AG10803 (cell line): ENCODE measurements at regions not wholly inside any gene's neighbourhood (a gene's known extent, or its start where the extent isn't known, plus 50 kb on each side); places are given as distances from the start of the nearest gene placed in this dataset.
A peak's percentile ranks its signal among the peaks of the same experiment; 100 is the strongest.

Source experiments
- DNase-seq: peaks from one replicate; pipeline ENCODE4 v3.0.0; 2010; ENCODE audit warnings: low read depth
- H3K4me3 ChIP-seq: 2 replicates; pipeline ENCODE4 v1.5.1; 2011; ENCODE audit warnings: mild to moderate bottlenecking, low read length, control low read depth
- CTCF ChIP-seq: conservative IDR thresholded peaks from 2 replicates; pipeline ENCODE4 v1.5.1; 2011; ENCODE audit warnings: mild to moderate bottlenecking, low read length, control low read depth, inconsistent platforms

DNA sequence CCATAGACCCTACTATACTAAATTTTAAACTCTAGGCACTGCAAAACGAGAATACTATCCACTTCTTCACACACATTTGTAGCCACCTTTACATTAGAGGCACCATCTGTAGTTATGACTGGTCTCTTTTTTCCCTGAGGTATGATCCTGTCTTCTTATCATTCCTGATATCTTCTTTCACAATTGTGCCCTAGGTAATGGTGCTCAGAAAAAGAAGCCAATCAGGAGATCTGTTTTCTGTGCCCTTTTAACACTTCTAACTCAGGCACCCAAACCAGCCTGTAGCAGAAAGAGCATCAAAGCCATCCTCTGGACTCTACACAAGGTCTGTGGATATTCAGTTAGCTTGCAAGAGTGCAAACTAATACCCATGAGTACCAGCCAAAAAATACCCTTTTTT is 149.7 kb upstream of the SGK1 start:
- DNase-seq, result no peak
- no peak overlapping the region for H3K4me3 ChIP-seq
- no peak for TF ChIP-seq CTCF

GRCh38 chr6:134466771-134467525 is 149.0 kb upstream of the SGK1 start:
- TF ChIP-seq CTCF, result no peak
- peak; percentile 24 for DNase-seq
- no peak overlapping the region for H3K4me3 ChIP-seq

DNA sequence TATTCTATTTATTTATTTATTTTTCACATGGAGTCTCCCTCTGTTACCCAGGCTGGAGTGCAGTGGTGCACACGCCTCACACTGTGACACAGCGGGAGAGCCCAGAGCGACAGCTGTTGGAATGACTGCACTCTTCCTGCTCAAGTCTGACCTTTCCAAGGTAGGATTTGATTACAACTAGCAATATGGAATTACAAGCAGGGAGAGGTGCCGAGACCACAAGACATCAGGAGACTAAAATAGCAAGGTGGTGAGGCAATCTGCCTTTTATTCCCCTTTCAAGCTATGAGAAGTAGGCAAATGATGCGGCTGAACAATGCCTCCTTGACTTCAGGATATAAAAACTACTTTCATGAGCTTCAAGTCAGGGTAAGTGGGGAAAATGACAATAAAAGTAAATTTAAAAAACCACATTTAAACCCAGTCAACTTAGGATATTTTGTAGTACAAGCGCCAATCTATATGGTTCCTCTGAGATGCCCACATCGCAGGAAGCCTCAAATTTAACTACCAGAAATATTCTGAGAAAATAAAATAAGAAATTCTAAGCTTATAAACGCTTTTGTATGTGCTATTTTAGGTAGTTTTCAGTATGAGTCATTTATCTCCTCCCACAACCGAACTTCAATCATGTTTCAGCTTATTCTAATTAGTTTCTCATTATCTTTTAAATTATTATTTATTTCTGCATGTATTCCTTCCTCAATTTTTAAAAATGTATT is 146.9 kb upstream of the SGK1 start:
- peak; percentile 58 for DNase-seq
- no peak for TF ChIP-seq CTCF

GRCh38 chr6:134458857-134459657 is 141.1 kb upstream of the SGK1 start:
- no peak for TF ChIP-seq CTCF
- no peak overlapping the region for H3K4me3 ChIP-seq
- DNase-seq, result no peak

More for the DNA sequence above, 146.9 kb upstream of the SGK1 start:
- no peak overlapping the region for H3K4me3 ChIP-seq

- no peak for DNase-seq
- no peak for TF ChIP-seq CTCF
- no peak overlapping the region for H3K4me3 ChIP-seq
Observed at GRCh38 chr6:134457941-134458340, 140.0 kb upstream of the SGK1 start.

DNA sequence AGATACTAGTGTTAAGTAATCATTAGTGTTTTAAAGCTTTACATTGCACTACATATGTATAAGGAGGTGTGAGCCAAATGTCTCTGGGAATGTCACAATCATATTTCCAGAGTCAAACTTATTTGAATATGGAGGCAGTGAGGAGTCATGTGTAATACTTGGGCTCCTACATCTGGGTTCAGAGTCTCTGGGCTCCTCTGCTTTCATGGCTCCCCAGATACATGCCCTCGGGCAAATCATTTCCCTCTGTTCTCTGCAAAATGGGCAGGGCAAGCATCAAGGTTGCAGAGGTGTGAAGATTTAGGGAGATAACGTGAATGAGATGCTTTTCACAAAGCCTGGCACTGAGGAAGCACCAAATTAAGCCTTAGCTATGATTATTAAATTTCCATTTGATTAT is 138.3 kb upstream of the SGK1 start:
- no peak for TF ChIP-seq CTCF
- no peak overlapping the region for H3K4me3 ChIP-seq
- no peak for DNase-seq
